GM12878 (cell line): ENCODE measurements at regions not wholly inside any gene's neighbourhood (a gene's known extent, or its start where the extent isn't known, plus 50 kb on each side); places are given as distances from the start of the nearest gene placed in this dataset.

Experiments used
- ATAC-seq: fragments of 200-7000 bp; cut with Tn5 transposase; 3 replicates; pipeline ENCODE4 v1.9.1; 2020; ENCODE audit warnings: mild to moderate bottlenecking, moderate library complexity
- BruUV-seq: library from RNA; stranded (reverse); fragments of 400-500 nt; replicated peaks from 2 replicates; lab custom pipeline; 2021; lab: Mats Ljungman, UMichigan
- CTCF ChIA-PET: fragments of 300-600 bp; sonication (Branson Sonifier 250); formaldehyde crosslinking; extraction: SDS; loops from one replicate; lab custom pipeline; 2021; ENCODE audit warnings: inconsistent platforms; lab: Yijun Ruan, JAX
- POLR2A ChIA-PET: fragments of 350-600 bp; formaldehyde crosslinking; extraction: SDS; loops from one replicate; lab custom pipeline; 2021; ENCODE audit warnings: inconsistent platforms; lab: Charles Lee
- RAD21 ChIA-PET: fragments of 300-600 bp; sonication (Branson Sonifier 250); formaldehyde crosslinking; loops from one replicate; lab custom pipeline; 2023; ENCODE audit warnings: antibody characterized with exemption; ENCODE audit not compliant: unreplicated experiment; lab: Charles Lee
- SMC1A ChIA-PET: fragments of 300-600 bp; sonication (Branson Sonifier 250); formaldehyde crosslinking; loops from one replicate; lab custom pipeline; 2023; ENCODE audit not compliant: unreplicated experiment, uncharacterized antibody; lab: Charles Lee
- DNase-seq: peaks from one replicate; pipeline ENCODE4 v3.0.0-alpha.2; 2011; ENCODE audit warnings: low read depth, low spot score
- FAIRE-seq: peaks from 3 replicates; lab custom pipeline; 2011; peaks lifted over from hg19 to GRCh38; lab: Jason Lieb, UNC
- H2AFZ ChIP-seq: 2 replicates; pipeline ENCODE4 v1.6.0; 2011; ENCODE audit warnings: low read depth, low read length, control low read depth; ENCODE audit not compliant: control insufficient read depth
- H3K27ac ChIP-seq: 2 replicates; pipeline ENCODE4 v1.5.1; 2011; ENCODE audit warnings: control low read depth; ENCODE audit not compliant: control insufficient read depth, insufficient read depth
- H3K27me3 ChIP-seq, 2 experiments: replicated peaks in 1 of 2; 2 replicates each; pipeline versions ENCODE4 v1.6.0 to v1.6.1; 2011; ENCODE audit warnings: low read length in 1 of 2; ENCODE audit not compliant: control insufficient read depth in 2 of 2, insufficient read depth in 2 of 2
- H3K36me3 ChIP-seq, 2 experiments: 2 replicates each; pipeline ENCODE4 v1.5.1; 2011; ENCODE audit warnings: low read length in 1 of 2; ENCODE audit not compliant: control insufficient read depth in 2 of 2, insufficient read depth in 2 of 2
- H3K4me1 ChIP-seq: 2 replicates; pipeline ENCODE4 v1.6.1; 2011; ENCODE audit warnings: mild to moderate bottlenecking, low read length, moderate library complexity, mixed read lengths; ENCODE audit not compliant: control insufficient read depth, insufficient read depth
- H3K4me2 ChIP-seq: 2 replicates; pipeline ENCODE4 v1.6.0; 2011; ENCODE audit warnings: control low read depth; ENCODE audit not compliant: control insufficient read depth, insufficient read depth
- H3K4me3 ChIP-seq: fragments of 200-600 bp; sonication (generic); 2 replicates; pipeline ENCODE4 v1.5.1; 2016
- H3K79me2 ChIP-seq: 2 replicates; pipeline ENCODE4 v1.6.0; 2011; ENCODE audit warnings: low read length; ENCODE audit not compliant: control insufficient read depth, insufficient read depth
- H3K9ac ChIP-seq: 2 replicates; pipeline ENCODE4 v1.8.0; 2011; ENCODE audit warnings: low read length, control low read depth, mixed read lengths; ENCODE audit not compliant: control insufficient read depth, insufficient read depth
- H3K9me3 ChIP-seq: replicated peaks from 3 replicates; pipeline ENCODE4 v1.5.1; 2011; ENCODE audit warnings: mild to moderate bottlenecking, low read length; ENCODE audit not compliant: control insufficient read depth, insufficient read depth
- H4K20me1 ChIP-seq: 2 replicates; pipeline ENCODE4 v1.6.0; 2011; ENCODE audit not compliant: control insufficient read depth, insufficient read depth
- CBX5 ChIP-seq: sonication (generic); IDR thresholded peaks from 2 replicates; pipeline ENCODE4 v1.6.1; 2016; ENCODE audit warnings: low read depth, moderate library complexity, mild to moderate bottlenecking, inconsistent platforms
- CEBPZ ChIP-seq: fragments of 150-350 bp; IDR thresholded peaks from 2 replicates; pipeline ENCODE4 v1.6.1; 2016; ENCODE audit warnings: low read depth, low read length
- EP300 ChIP-seq, 2 experiments: fragments of 150-350 bp in 1 of 2; IDR thresholded peaks; 2 replicates each; pipeline ENCODE4 v1.6.1; 2011 to 2012; ENCODE audit warnings: low read depth in 2 of 2, low read length in 2 of 2, borderline replicate concordance in 1 of 2, improper control_type of control experiment in 1 of 2, inconsistent platforms in 1 of 2; ENCODE audit not compliant: control insufficient read depth in 1 of 2
- ETV6 ChIP-seq, 2 experiments: fragments of 450-650 bp in 1 of 2; IDR thresholded peaks in 1 of 2; conservative IDR thresholded peaks in 1 of 2; 2 replicates each; pipeline ENCODE4 v1.6.1; 2014; ENCODE audit warnings: antibody characterized with exemption in 1 of 2, borderline replicate concordance in 1 of 2, low read depth in 1 of 2, mild to moderate bottlenecking in 1 of 2, moderate library complexity in 1 of 2
- NBN ChIP-seq: fragments of 450-650 bp; IDR thresholded peaks from 2 replicates; pipeline ENCODE4 v1.6.1; 2016
- PML ChIP-seq: IDR thresholded peaks from 2 replicates; pipeline ENCODE4 v1.6.1; 2012; ENCODE audit warnings: low read length, inconsistent platforms
- POU2F2 ChIP-seq: IDR thresholded peaks from 3 replicates; pipeline ENCODE4 v1.6.1; 2011; ENCODE audit warnings: low read depth, mild to moderate bottlenecking, low read length, borderline replicate concordance
- PRDM15 ChIP-seq: fragments of 450-650 bp; formaldehyde crosslinking; IDR thresholded peaks from 2 replicates; pipeline ENCODE4 v1.4.0; 2020; ENCODE audit warnings: mild to moderate bottlenecking, moderate library complexity
- RB1 ChIP-seq: fragments of 450-650 bp; formaldehyde crosslinking; IDR thresholded peaks from 2 replicates; pipeline ENCODE4 v1.6.1; 2017; ENCODE audit warnings: mild to moderate bottlenecking, borderline replicate concordance
- SPI1 ChIP-seq: IDR thresholded peaks from 2 replicates; pipeline ENCODE4 v1.6.1; 2011; ENCODE audit warnings: low read depth, mild to moderate bottlenecking, low read length, moderate library complexity, borderline replicate concordance; ENCODE audit not compliant: insufficient read depth
- SRF ChIP-seq, 2 experiments: IDR thresholded peaks; 2 replicates each; pipeline ENCODE4 v1.6.1; 2011; ENCODE audit warnings: low read depth in 2 of 2, low read length in 2 of 2, mild to moderate bottlenecking in 1 of 2, moderate library complexity in 1 of 2
- SUZ12 ChIP-seq: fragments of 200-600 bp; sonication (generic); IDR thresholded peaks from one replicate; pipeline ENCODE4 v1.6.1; 2018; ENCODE audit warnings: antibody characterized with exemption, mild to moderate bottlenecking; ENCODE audit not compliant: unreplicated experiment
- ZNF207 ChIP-seq: fragments of 450-650 bp; IDR thresholded peaks from 2 replicates; pipeline ENCODE4 v1.6.1; 2014; ENCODE audit warnings: antibody characterized with exemption, mild to moderate bottlenecking, borderline replicate concordance
- ZZZ3 ChIP-seq: IDR thresholded peaks from 2 replicates; pipeline ENCODE4 v1.6.1; 2011; ENCODE audit warnings: low read depth; ENCODE audit not compliant: control insufficient read depth, insufficient read length
- in situ Hi-C: fragments of 300-500 bp; cut with MboI; formaldehyde crosslinking; loops from 9 replicates; pipeline ENCODE4 v1.14.3; 2018; ENCODE audit warnings: mixed read lengths
- intact Hi-C: fragments of 100-400 bp; cut with micrococcal nuclease; formaldehyde crosslinking; loops from one replicate; pipeline ENCODE4 v1.14.2; 2022; ENCODE audit not compliant: unreplicated experiment

- no peak overlapping the region for H2AFZ ChIP-seq
- no peak for DNase-seq
- no TSS peak for BruUV-seq
- RAD21 ChIA-PET = no interaction called here
- TF ChIP-seq SPI1 (no peak), PRDM15 (CRISPR knock-in tag) (no peak), ZZZ3 (no peak), SRF (IDR thresholded peaks at IDR 0.05; ENCODE audit: low read depth in 2 of 2, low read length in 2 of 2) (no peak), SUZ12 (no peak), RB1 (no peak), ETV6 (conservative IDR thresholded peaks at IDR 0.05 in 1 of 2, IDR thresholded peaks at IDR 0.05 in 1 of 2; ENCODE audit: borderline replicate concordance in 1 of 2, low read depth in 1 of 2) (no peak), ZNF207 (no peak), EP300 (IDR thresholded peaks at IDR 0.05; ENCODE audit: borderline replicate concordance in 1 of 2, control insufficient read depth in 1 of 2, low read depth in 2 of 2, low read length in 2 of 2) (no peak), NBN (no peak), POU2F2 (no peak), PML (no peak), CBX5 (no peak), CEBPZ (no peak)
- TF ChIP-seq, all 136 proteins: peak for 0
- no peaks in the 10 kb centered on the region; the same call in 2 of the 3 replicates for H3K9me3 ChIP-seq
- no peaks in the 10 kb centered on the region for H3K4me1 ChIP-seq
- H4K20me1 ChIP-seq = no peaks in the 10 kb centered on the region
- ChIA-PET SMC1A (no interaction called here), POLR2A (no interaction called here), CTCF (no interaction called here)
- H3K4me3 ChIP-seq = no peak overlapping the region
- H3K27ac ChIP-seq = no peak overlapping the region
- no peaks in the 10 kb centered on the region for H3K27me3 ChIP-seq
- in situ Hi-C loops (no loop called here), intact Hi-C loops (no loop called here)
- ATAC-seq = no peak
- no peak overlapping the region for H3K4me2 ChIP-seq
- no peaks in the 10 kb centered on the region for H3K79me2 ChIP-seq
- H3K9ac ChIP-seq = no peak overlapping the region
- no peak for FAIRE-seq
- no peaks in the 10 kb centered on the region for H3K36me3 ChIP-seq
Observed at GRCh38 chr14:28821993-28822392, 55.4 kb downstream of the FOXG1 start.
